ENCODE measurements at regions not wholly inside any gene's neighbourhood (a gene's known extent, or its start where the extent isn't known, plus 50 kb on each side); places are given as distances from the start of the nearest gene placed in this dataset.
"Not testable (repeated sequence)": the region's sequence is repeated elsewhere in the genome, so short reads cannot be mapped to it uniquely, and the experiment has no call there.

DNA sequence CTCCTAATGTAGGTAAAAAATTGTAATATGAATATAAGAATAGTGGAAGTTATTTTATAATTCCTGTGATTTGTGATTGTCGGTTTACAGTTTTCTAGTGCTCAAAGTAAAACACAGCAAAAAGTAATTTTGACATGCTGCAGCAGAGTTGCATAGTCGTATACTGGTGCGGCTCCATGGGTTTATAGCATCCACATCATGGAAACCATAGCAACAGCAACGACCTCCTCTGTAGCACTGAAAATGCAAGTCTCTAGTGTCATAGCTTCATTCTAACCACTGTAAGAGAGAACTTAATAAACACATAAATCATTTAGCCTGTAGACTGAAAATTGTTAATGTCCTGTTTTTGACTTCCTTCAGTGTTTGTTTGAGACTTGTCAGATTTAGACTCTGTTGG, 574.3 kb downstream of the KCNH5 start:
- DNase-seq (ENCODE audit: low spot score in 2 of 2), result no peak
- H3K4me1 ChIP-seq, result no peaks in the 10 kb centered on the region

DNA sequence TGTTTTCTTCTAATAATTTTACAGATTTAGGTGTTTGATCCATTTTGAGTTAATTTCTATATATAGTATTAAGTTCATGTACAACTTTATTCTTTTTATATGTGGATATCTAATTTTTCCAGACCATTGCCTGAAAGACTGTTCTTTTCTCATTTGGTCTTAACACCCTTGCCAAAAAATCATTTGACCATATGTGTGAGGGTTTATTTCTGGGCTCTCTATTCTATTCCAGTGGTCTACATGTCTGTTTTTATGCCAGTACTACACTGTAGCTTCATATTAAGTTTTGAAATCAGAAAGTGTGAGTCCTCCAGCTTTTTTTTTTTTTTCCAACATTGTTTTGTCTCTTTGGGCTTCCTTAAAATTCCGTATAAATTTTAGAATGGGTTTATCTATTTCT, 554.1 kb downstream of the KCNH5 start:
- no peaks in the 10 kb centered on the region for H3K4me1 ChIP-seq
- TF ChIP-seq, protein P1, sequence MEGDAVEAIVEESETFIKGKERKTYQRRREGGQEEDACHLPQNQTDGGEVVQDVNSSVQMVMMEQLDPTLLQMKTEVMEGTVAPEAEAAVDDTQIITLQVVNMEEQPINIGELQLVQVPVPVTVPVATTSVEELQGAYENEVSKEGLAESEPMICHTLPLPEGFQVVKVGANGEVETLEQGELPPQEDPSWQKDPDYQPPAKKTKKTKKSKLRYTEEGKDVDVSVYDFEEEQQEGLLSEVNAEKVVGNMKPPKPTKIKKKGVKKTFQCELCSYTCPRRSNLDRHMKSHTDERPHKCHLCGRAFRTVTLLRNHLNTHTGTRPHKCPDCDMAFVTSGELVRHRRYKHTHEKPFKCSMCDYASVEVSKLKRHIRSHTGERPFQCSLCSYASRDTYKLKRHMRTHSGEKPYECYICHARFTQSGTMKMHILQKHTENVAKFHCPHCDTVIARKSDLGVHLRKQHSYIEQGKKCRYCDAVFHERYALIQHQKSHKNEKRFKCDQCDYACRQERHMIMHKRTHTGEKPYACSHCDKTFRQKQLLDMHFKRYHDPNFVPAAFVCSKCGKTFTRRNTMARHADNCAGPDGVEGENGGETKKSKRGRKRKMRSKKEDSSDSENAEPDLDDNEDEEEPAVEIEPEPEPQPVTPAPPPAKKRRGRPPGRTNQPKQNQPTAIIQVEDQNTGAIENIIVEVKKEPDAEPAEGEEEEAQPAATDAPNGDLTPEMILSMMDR (IDR thresholded peaks at IDR 0.05), result no peak
- H3K36me3 ChIP-seq, result no peaks in the 10 kb centered on the region
- no peak overlapping the region for H3K4me3 ChIP-seq
- no peaks in the 10 kb centered on the region for H3K9me3 ChIP-seq
- DNase-seq (ENCODE audit: low spot score in 2 of 2), result no peak
- H3K27me3 ChIP-seq, result no peaks in the 10 kb centered on the region
- intact Hi-C loops (cut with DNase I), result no loop called here
- no peak overlapping the region for H3K27ac ChIP-seq

More for the DNA sequence above, 574.3 kb downstream of the KCNH5 start:
- intact Hi-C loops (cut with DNase I), result no loop called here
- no peak overlapping the region for H3K27ac ChIP-seq
- H3K36me3 ChIP-seq, result no peaks in the 10 kb centered on the region
- H3K9me3 ChIP-seq, result no peaks in the 10 kb centered on the region
- TF ChIP-seq, protein P1 (IDR thresholded peaks at IDR 0.05), result no peak
- no peak overlapping the region for H3K4me3 ChIP-seq
- no peaks in the 10 kb centered on the region for H3K27me3 ChIP-seq

DNA sequence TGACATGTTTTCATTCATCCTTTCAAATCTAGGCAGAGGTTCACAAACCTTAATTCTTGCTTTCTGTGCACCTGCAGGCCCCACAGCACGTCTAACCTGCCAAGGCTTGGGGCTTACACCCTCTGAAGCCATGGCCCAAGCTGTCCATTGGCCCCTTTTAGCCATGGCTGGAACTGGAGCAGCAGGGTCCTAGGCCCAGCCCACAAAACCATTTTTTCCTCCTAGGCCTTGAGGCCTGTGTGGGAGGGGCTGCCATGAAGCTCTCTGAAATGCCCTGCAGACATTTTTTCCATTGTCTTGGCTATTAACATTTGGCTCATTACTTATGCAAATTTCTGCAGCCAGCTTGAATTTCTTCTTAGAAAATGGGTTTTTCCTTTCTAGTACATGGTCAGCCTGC, 547.5 kb downstream of the KCNH5 start:
- Histone ChIP-seq H3K9me3 (peaks cover 0 to 5% of the 10 kb centered on the region in 2 donors), H3K27me3 (no peaks in the 10 kb centered on the region), H3K27ac (no peak overlapping the region), H3K4me1 (no peaks in the 10 kb centered on the region), H3K36me3 (no peaks in the 10 kb centered on the region), H3K4me3 (no peak overlapping the region)
- DNase-seq (ENCODE audit: low spot score in 2 of 2), result no peak
- intact Hi-C loops (cut with DNase I), result no loop called here
- TF ChIP-seq, protein P1 (IDR thresholded peaks at IDR 0.05), result no peak

DNA sequence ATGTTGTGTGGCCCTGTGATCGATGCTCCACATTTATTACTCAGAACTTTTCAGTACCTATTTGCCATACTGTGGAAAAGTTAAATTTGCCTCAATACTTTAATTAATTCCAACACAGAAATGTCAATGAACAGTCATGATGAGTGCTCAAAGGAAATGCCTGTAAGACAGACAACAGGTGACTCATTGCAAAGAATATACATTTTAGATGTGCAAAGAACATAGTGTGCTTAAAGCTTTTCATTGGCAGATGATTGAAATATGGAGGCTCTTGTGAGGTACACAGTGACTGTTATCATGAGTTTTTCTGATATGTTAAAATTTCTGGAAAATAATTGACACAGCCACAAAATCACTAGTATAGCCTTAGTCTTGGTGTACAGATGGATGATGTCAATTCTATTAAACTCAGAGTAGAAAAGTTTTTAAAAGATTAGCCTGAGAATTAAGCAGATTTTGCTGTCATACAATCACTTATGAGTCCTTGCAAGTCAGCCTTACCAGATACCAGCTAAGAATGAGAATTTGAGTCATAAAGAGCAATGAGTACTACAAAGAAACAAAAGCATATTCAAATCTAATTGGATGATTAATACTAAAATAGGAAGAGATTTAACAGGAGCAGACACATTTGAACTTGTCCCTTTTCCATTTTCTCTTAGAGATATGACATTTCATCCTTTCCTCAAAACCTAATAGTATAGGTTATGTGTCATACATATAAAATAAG, 544.1 kb downstream of the KCNH5 start:
- intact Hi-C loops (cut with DNase I), result no loop called here
- Histone ChIP-seq H3K4me1 (no peaks in the 10 kb centered on the region), H3K36me3 (no peaks in the 10 kb centered on the region), H3K9me3 (peaks cover 0 to 5% of the 10 kb centered on the region in 2 donors), H3K4me3 (no peak overlapping the region), H3K27me3 (no peaks in the 10 kb centered on the region), H3K27ac (no peak overlapping the region)
- TF ChIP-seq, protein P1 (IDR thresholded peaks at IDR 0.05), result no peak
- DNase-seq (ENCODE audit: low spot score in 2 of 2), result no peak

DNA sequence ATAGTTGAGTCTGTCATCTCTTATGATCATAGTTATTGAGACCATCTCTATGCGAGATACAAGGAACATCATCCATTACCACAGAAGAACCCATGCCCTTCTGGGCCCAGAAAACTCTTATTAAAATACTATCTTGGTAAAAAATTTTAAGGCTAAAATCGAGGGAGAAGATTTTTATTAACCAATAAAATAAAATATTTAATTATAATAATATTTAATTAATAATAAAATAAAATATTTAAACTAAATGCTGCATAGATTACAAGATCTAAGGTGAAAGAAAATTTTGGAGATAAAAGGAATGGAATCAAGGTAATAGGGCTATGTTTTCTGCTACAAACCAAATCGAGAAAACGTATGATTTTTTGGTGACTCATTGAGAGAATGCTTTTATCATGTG, 540.2 kb downstream of the KCNH5 start:
- H3K36me3 ChIP-seq, result no peaks in the 10 kb centered on the region
- DNase-seq (ENCODE audit: low spot score in 2 of 2), result no peak
- no peak overlapping the region for H3K27ac ChIP-seq
- TF ChIP-seq, protein P1 (IDR thresholded peaks at IDR 0.05), result no peak
- intact Hi-C loops (cut with DNase I), result no loop called here
- no peaks in the 10 kb centered on the region for H3K27me3 ChIP-seq
- H3K4me3 ChIP-seq, result no peak overlapping the region
- no peaks in the 10 kb centered on the region for H3K9me3 ChIP-seq
- H3K4me1 ChIP-seq, result no peaks in the 10 kb centered on the region

DNA sequence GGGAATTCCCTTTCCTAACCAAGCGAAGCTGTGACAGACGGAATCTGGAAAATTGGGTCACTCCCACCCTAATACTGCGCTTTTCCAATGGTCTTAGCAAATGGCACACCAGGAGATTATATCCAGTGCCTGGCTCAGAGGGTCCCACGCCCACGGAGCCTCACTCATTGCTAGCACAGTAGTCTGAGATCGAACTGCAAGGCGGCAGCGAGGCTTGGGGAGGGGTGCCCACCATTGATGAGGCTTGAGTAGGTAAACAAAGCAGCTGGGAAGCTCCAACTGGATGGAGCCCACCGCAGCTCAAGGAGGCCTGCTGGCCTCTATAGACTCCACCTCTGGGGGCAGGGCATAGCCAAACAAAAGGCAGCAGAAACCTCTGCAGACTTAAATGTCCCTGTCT, 523.9 kb downstream of the KCNH5 start:
- H3K27ac ChIP-seq; DNase-seq (ENCODE audit: low spot score in 2 of 2); H3K36me3 ChIP-seq; H3K27me3 ChIP-seq; H3K4me1 ChIP-seq; intact Hi-C loops (cut with DNase I); H3K4me3 ChIP-seq: not testable (repeated sequence)
- H3K9me3 ChIP-seq, result peaks cover 0 to 10% of the 10 kb centered on the region in 2 donors
